GM11168 (cell line): ENCODE measurements at regions not wholly inside any gene's neighbourhood (a gene's known extent, or its start where the extent isn't known, plus 50 kb on each side); places are given as distances from the start of the nearest gene placed in this dataset.

ENCODE experiments used
- in situ Hi-C: fragments of 300-500 bp; cut with MboI; formaldehyde crosslinking; loops from one replicate; pipeline ENCODE4 v1.12.0; 2022; ENCODE audit warnings: low sequenced_read_pairs; ENCODE audit not compliant: unreplicated experiment

- in situ Hi-C loops: no loop called here
These were observed 575.3 kb upstream of the IL12A start for GRCh38 chr3:159413319-159413718.

GRCh38 chr3:159416856-159417255 is 571.8 kb upstream of the IL12A start:
- in situ Hi-C loops: no loop called here

GRCh38 chr3:159417761-159418160 is 570.9 kb upstream of the IL12A start:
- in situ Hi-C loops: no loop called here

- in situ Hi-C loops: no loop called here
These were observed 569.8 kb upstream of the IL12A start for GRCh38 chr3:159418571-159419526.

GRCh38 chr3:159429702-159430101 is 558.9 kb upstream of the IL12A start:
- in situ Hi-C loops: no loop called here

GRCh38 chr3:159432682-159433340 is 555.8 kb upstream of the IL12A start:
- in situ Hi-C loops: no loop called here

GRCh38 chr3:159439346-159439745 is 549.3 kb upstream of the IL12A start:
- in situ Hi-C loops: no loop called here

- in situ Hi-C loops: no loop called here
These were observed 547.4 kb upstream of the IL12A start for GRCh38 chr3:159441279-159441678.

GRCh38 chr3:159443266-159443665 is 545.4 kb upstream of the IL12A start:
- in situ Hi-C loops: no loop called here

GRCh38 chr3:159447841-159448240 is 540.8 kb upstream of the IL12A start:
- in situ Hi-C loops: no loop called here

- in situ Hi-C loops: no loop called here
These were observed 539.7 kb upstream of the IL12A start for GRCh38 chr3:159448902-159449301.

- in situ Hi-C loops: no loop called here
These were observed 537.6 kb upstream of the IL12A start for GRCh38 chr3:159451067-159451466.

- in situ Hi-C loops: no loop called here
These were observed 537.2 kb upstream of the IL12A start for GRCh38 chr3:159451482-159451881.

- in situ Hi-C loops: no loop called here
These were observed 535.6 kb upstream of the IL12A start for GRCh38 chr3:159453036-159453435.

GRCh38 chr3:159453945-159454344 is 534.7 kb upstream of the IL12A start:
- in situ Hi-C loops: no loop called here

- in situ Hi-C loops: no loop called here
These were observed 532.9 kb upstream of the IL12A start for GRCh38 chr3:159455741-159456181.

GRCh38 chr3:159458010-159458409 is 530.6 kb upstream of the IL12A start:
- in situ Hi-C loops: no loop called here

GRCh38 chr3:159458982-159459381 is 529.7 kb upstream of the IL12A start:
- in situ Hi-C loops: no loop called here

- in situ Hi-C loops: no loop called here
These were observed 516.0 kb upstream of the IL12A start for GRCh38 chr3:159472611-159473010.

GRCh38 chr3:159473206-159473605 is 515.4 kb upstream of the IL12A start:
- in situ Hi-C loops: no loop called here

- in situ Hi-C loops: no loop called here
These were observed 508.6 kb upstream of the IL12A start for GRCh38 chr3:159480046-159480445.
